HFFc6 (cell line): ENCODE measurements at regions not wholly inside any gene's neighbourhood (a gene's known extent, or its start where the extent isn't known, plus 50 kb on each side); places are given as distances from the start of the nearest gene placed in this dataset.

ENCODE experiments used
- DNase-seq: peaks from one replicate; pipeline ENCODE4 v3.0.0-alpha.2; 2018
- H3K27ac Mint-ChIP-seq: 2 replicates; pipeline ENCODE4 v1.8.0; 2020; ENCODE audit warnings: mild to moderate bottlenecking, mixed read lengths
- H3K27me3 Mint-ChIP-seq: 2 replicates; pipeline ENCODE4 v1.8.0; 2021; ENCODE audit warnings: mild to moderate bottlenecking, moderate library complexity, mixed read lengths; ENCODE audit not compliant: insufficient read depth
- H3K36me3 Mint-ChIP-seq: 2 replicates; pipeline ENCODE4 v1.8.0; 2021; ENCODE audit warnings: low read depth, mixed read lengths
- H3K4me1 Mint-ChIP-seq: 2 replicates; pipeline ENCODE4 v1.8.0; 2020; ENCODE audit warnings: low read depth, mixed read lengths
- H3K4me3 Mint-ChIP-seq: 2 replicates; pipeline ENCODE4 v1.8.0; 2020; ENCODE audit warnings: mild to moderate bottlenecking, moderate library complexity, mixed read lengths
- H3K9me3 Mint-ChIP-seq: 2 replicates; pipeline ENCODE4 v1.8.0; 2020; ENCODE audit warnings: mild to moderate bottlenecking, mixed read lengths
- CTCF ChIP-seq: fragments of 200-600 bp; sonication (generic); IDR thresholded peaks from 2 replicates; pipeline ENCODE4 v1.5.0; 2021; ENCODE audit warnings: antibody characterized with exemption, mild to moderate bottlenecking

GRCh38 chr10:81288544-81288943 lies 586.5 kb upstream of the NRG3 start:
- H3K27ac Mint-ChIP-seq, result no peak overlapping the region
- peaks cover 57% of the 10 kb centered on the region for H3K9me3 Mint-ChIP-seq
- no peak overlapping the region for H3K4me3 Mint-ChIP-seq
- TF ChIP-seq CTCF, result no peak
- H3K4me1 Mint-ChIP-seq, result no peaks in the 10 kb centered on the region
- H3K36me3 Mint-ChIP-seq, result no peaks in the 10 kb centered on the region
- H3K27me3 Mint-ChIP-seq, result no peaks in the 10 kb centered on the region
- no peak for DNase-seq

DNA sequence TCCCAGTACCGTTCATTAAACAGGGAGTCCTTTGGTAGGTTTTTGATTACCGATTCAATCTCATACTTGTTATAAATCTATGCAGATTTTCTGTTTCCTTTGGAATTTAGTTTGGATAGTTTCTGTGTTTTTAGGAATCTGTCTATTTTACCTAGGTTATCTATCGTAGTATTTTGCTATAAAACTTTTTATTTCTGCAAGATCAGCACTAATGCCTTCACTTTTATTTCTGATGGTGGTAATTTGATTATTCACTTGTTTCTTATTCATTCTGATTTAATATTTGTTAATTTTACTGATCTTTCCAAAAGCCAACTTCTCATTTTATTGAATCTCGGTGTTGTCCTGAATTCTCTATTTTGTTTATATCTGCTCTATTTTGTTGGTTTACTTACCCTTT lies 577.7 kb upstream of the NRG3 start:
- H3K4me3 Mint-ChIP-seq, result peak overlapping the region; percentile 45; the same call in 1 of the 2 replicates
- H3K27me3 Mint-ChIP-seq, result no peaks in the 10 kb centered on the region
- TF ChIP-seq CTCF, result no peak
- H3K27ac Mint-ChIP-seq, result no peak overlapping the region
- H3K9me3 Mint-ChIP-seq, result peaks cover 49% of the 10 kb centered on the region
- no peaks in the 10 kb centered on the region for H3K4me1 Mint-ChIP-seq
- H3K36me3 Mint-ChIP-seq, result no peaks in the 10 kb centered on the region
- DNase-seq, result no peak

DNA sequence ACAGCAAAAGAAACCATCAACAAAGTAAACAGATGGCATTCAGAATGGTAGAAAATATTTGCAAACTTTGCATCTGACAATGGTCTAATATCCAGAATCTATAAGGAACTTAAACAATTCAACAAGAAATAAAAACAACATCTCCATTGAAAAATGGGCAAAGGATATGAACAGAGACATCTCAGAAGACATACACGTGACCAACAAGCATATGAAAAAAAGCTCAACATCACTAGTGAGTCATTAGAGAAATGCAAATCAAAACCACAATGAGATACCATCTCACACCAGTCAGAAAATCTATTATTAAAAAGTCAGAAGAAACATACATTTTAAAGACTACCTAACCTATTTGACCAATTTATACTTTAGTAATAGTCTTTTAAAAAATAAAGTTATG lies 571.3 kb upstream of the NRG3 start:
- Mint-ChIP-seq H3K4me1 (no peaks in the 10 kb centered on the region), H3K4me3 (no peak overlapping the region), H3K27me3 (no peaks in the 10 kb centered on the region), H3K9me3 (peaks cover 36% of the 10 kb centered on the region), H3K36me3 (no peaks in the 10 kb centered on the region), H3K27ac (no peak overlapping the region)
- no peak for TF ChIP-seq CTCF
- DNase-seq, result no peak

- H3K36me3 Mint-ChIP-seq, result no peaks in the 10 kb centered on the region
- H3K4me1 Mint-ChIP-seq, result no peaks in the 10 kb centered on the region
- no peak overlapping the region for H3K27ac Mint-ChIP-seq
- DNase-seq, result no peak
- no peaks in the 10 kb centered on the region for H3K27me3 Mint-ChIP-seq
- peaks cover 32% of the 10 kb centered on the region for H3K9me3 Mint-ChIP-seq
- H3K4me3 Mint-ChIP-seq, result no peak overlapping the region
- no peak for TF ChIP-seq CTCF
Measured at GRCh38 chr10:81306971-81307782, 567.8 kb upstream of the NRG3 start.

GRCh38 chr10:81309041-81309552 lies 565.9 kb upstream of the NRG3 start:
- H3K36me3 Mint-ChIP-seq, result no peaks in the 10 kb centered on the region
- no peaks in the 10 kb centered on the region for H3K4me1 Mint-ChIP-seq
- H3K4me3 Mint-ChIP-seq, result no peak overlapping the region
- H3K9me3 Mint-ChIP-seq, result peaks cover 27% of the 10 kb centered on the region
- TF ChIP-seq CTCF, result no peak
- no peak for DNase-seq
- no peaks in the 10 kb centered on the region for H3K27me3 Mint-ChIP-seq
- no peak overlapping the region for H3K27ac Mint-ChIP-seq
